Neuron (in vitro differentiated cells): ENCODE measurements at regions not wholly inside any gene's neighbourhood (a gene's known extent, or its start where the extent isn't known, plus 50 kb on each side); places are given as distances from the start of the nearest gene placed in this dataset.
"Not testable (repeated sequence)": the region's sequence is repeated elsewhere in the genome, so short reads cannot be mapped to it uniquely, and the experiment has no call there.

Experiments used
- H2AFZ ChIP-seq: one replicate; pipeline ENCODE4 v1.6.1; 2013; ENCODE audit warnings: low read depth, mild to moderate bottlenecking, inconsistent platforms, low read length, moderate library complexity
- H3K27me3 ChIP-seq: one replicate; pipeline ENCODE4 v1.6.1; 2013; ENCODE audit warnings: low read length; ENCODE audit not compliant: insufficient read depth
- H3K36me3 ChIP-seq: one replicate; pipeline ENCODE4 v1.6.1; 2013; ENCODE audit warnings: low read length; ENCODE audit not compliant: insufficient read depth
- H3K4me1 ChIP-seq: one replicate; pipeline ENCODE4 v1.6.1; 2013; ENCODE audit warnings: low read length; ENCODE audit not compliant: insufficient read depth
- H3K4me3 ChIP-seq: 2 replicates; pipeline ENCODE4 v1.5.1; 2013; ENCODE audit warnings: mild to moderate bottlenecking, low read length, moderate library complexity
- H3K9me3 ChIP-seq: one replicate; pipeline ENCODE4 v1.6.1; 2013; ENCODE audit warnings: low read length

GRCh38 chr16:18190179-18190578 lies 146.4 kb downstream of the NPIPA8 start:
- not testable (repeated sequence) for H3K4me1 ChIP-seq

GRCh38 chr16:18184755-18185154 lies 151.8 kb downstream of the NPIPA8 start:
- not testable (repeated sequence) for H3K4me3 ChIP-seq, H2AFZ ChIP-seq, H3K27me3 ChIP-seq, H3K9me3 ChIP-seq, H3K4me1 ChIP-seq, H3K36me3 ChIP-seq

More at GRCh38 chr16:18190179-18190578, 146.4 kb downstream of the NPIPA8 start:
- H3K27me3 ChIP-seq, H3K9me3 ChIP-seq, H2AFZ ChIP-seq, H3K4me3 ChIP-seq, H3K36me3 ChIP-seq: not testable (repeated sequence)

GRCh38 chr16:18181028-18181427 lies 155.5 kb downstream of the NPIPA8 start:
- H3K4me3 ChIP-seq, H3K27me3 ChIP-seq, H3K9me3 ChIP-seq, H2AFZ ChIP-seq, H3K4me1 ChIP-seq, H3K36me3 ChIP-seq: not testable (repeated sequence)

- not testable (repeated sequence) for H2AFZ ChIP-seq, H3K4me3 ChIP-seq, H3K27me3 ChIP-seq, H3K36me3 ChIP-seq, H3K4me1 ChIP-seq, H3K9me3 ChIP-seq
These were observed 162.5 kb downstream of the NPIPA8 start for GRCh38 chr16:18173945-18174497.

- not testable (repeated sequence) for H2AFZ ChIP-seq, H3K4me1 ChIP-seq, H3K27me3 ChIP-seq, H3K36me3 ChIP-seq, H3K9me3 ChIP-seq, H3K4me3 ChIP-seq
These were observed 174.2 kb downstream of the NPIPA8 start for GRCh38 chr16:18162293-18162692.

GRCh38 chr16:18161224-18161623 lies 175.3 kb downstream of the NPIPA8 start:
- H3K9me3 ChIP-seq, H3K36me3 ChIP-seq, H3K27me3 ChIP-seq, H2AFZ ChIP-seq, H3K4me3 ChIP-seq, H3K4me1 ChIP-seq: not testable (repeated sequence)

- H2AFZ ChIP-seq, H3K4me3 ChIP-seq, H3K36me3 ChIP-seq, H3K9me3 ChIP-seq, H3K4me1 ChIP-seq, H3K27me3 ChIP-seq: not testable (repeated sequence)
These were observed 177.4 kb downstream of the NPIPA8 start for GRCh38 chr16:18159185-18159584.

- not testable (repeated sequence) for H3K36me3 ChIP-seq, H3K27me3 ChIP-seq, H3K4me1 ChIP-seq, H3K9me3 ChIP-seq, H2AFZ ChIP-seq, H3K4me3 ChIP-seq
These were observed 178.7 kb downstream of the NPIPA8 start for GRCh38 chr16:18157854-18158253.

GRCh38 chr16:18152832-18153231 lies 183.7 kb downstream of the NPIPA8 start:
- not testable (repeated sequence) for H3K4me3 ChIP-seq, H3K4me1 ChIP-seq, H2AFZ ChIP-seq, H3K27me3 ChIP-seq, H3K9me3 ChIP-seq, H3K36me3 ChIP-seq

GRCh38 chr16:18148132-18148531 lies 188.4 kb downstream of the NPIPA8 start:
- not testable (repeated sequence) for H3K4me1 ChIP-seq, H3K27me3 ChIP-seq, H3K36me3 ChIP-seq, H2AFZ ChIP-seq, H3K4me3 ChIP-seq, H3K9me3 ChIP-seq

- not testable (repeated sequence) for H3K4me1 ChIP-seq, H3K9me3 ChIP-seq, H3K27me3 ChIP-seq, H2AFZ ChIP-seq, H3K4me3 ChIP-seq, H3K36me3 ChIP-seq
These were observed 189.9 kb downstream of the NPIPA8 start for GRCh38 chr16:18146601-18147142.

- not testable (repeated sequence) for H3K9me3 ChIP-seq, H3K4me3 ChIP-seq, H3K27me3 ChIP-seq, H2AFZ ChIP-seq, H3K4me1 ChIP-seq, H3K36me3 ChIP-seq
These were observed 194.5 kb downstream of the NPIPA8 start for GRCh38 chr16:18142066-18142465.

- H2AFZ ChIP-seq, H3K27me3 ChIP-seq, H3K9me3 ChIP-seq, H3K36me3 ChIP-seq, H3K4me3 ChIP-seq, H3K4me1 ChIP-seq: not testable (repeated sequence)
These were observed 200.2 kb downstream of the NPIPA8 start for GRCh38 chr16:18136288-18136687.

- not testable (repeated sequence) for H3K4me1 ChIP-seq, H2AFZ ChIP-seq, H3K36me3 ChIP-seq
These were observed 201.5 kb downstream of the NPIPA8 start for GRCh38 chr16:18135024-18135423.

More at GRCh38 chr16:18135024-18135423, 201.5 kb downstream of the NPIPA8 start:
- H3K27me3 ChIP-seq, H3K4me3 ChIP-seq, H3K9me3 ChIP-seq: not testable (repeated sequence)
